CD4-positive, alpha-beta T cell treated with Interleukin-4 for 1 hour (primary cell): ENCODE measurements at regions not wholly inside any gene's neighbourhood (a gene's known extent, or its start where the extent isn't known, plus 50 kb on each side); places are given as distances from the start of the nearest gene placed in this dataset.
"Not testable (repeated sequence)": the region's sequence is repeated elsewhere in the genome, so short reads cannot be mapped to it uniquely, and the experiment has no call there.

ENCODE experiments used
- DNase-seq, 2 donors: peaks; one replicate each; pipeline ENCODE4 v3.0.0-alpha.2; 2020 to 2022

GRCh38 chr6:23618366-23618765 is 507.6 kb upstream of the NRSN1 start:
- DNase-seq: no peak

- DNase-seq: no peak
Measured at GRCh38 chr6:23620911-23621401, 505.1 kb upstream of the NRSN1 start.

GRCh38 chr6:23630726-23631635 is 495.0 kb upstream of the NRSN1 start:
- no peak for DNase-seq

GRCh38 chr6:23633996-23634395 is 492.0 kb upstream of the NRSN1 start:
- DNase-seq: no peak

- DNase-seq: no peak
Measured at GRCh38 chr6:23635150-23635549, 490.9 kb upstream of the NRSN1 start.

DNA sequence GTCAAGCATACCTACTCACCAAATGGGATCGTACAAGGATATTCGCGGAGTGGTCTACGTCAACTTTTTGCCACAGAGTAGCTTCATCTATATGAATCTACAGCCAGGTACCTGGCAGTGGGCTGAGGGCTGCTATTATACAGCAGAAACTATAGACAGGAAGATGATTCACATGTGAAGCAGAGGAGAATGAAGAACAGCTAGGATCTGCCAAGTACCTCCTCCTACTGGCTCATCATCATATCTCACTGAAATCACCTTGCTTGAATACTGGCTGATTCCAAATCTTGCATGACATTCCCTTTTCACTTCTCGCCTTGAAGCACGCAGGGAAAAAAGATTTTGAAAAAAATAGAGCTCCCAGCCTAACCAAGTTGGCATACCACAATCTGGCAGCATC is 488.7 kb upstream of the NRSN1 start:
- no peak for DNase-seq

DNA sequence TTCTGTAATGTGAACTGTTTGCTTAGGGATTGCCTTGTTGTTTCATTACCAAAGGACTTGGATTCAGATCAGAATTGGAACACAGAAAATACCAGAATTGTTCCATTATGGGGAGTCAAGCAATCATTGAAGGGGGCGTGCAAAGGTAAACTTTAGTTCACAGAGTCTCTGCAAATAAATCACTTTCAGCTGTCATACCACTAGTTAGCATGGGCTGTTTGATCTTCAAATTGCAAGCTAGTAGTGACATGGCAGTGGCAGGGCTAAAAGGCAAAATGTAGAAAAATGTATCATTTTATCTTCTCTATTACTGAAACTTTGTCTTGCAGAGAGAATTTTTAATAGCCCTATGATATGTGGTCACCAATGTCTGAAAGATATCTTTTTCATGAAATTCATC is 483.2 kb upstream of the NRSN1 start:
- DNase-seq: no peak

DNA sequence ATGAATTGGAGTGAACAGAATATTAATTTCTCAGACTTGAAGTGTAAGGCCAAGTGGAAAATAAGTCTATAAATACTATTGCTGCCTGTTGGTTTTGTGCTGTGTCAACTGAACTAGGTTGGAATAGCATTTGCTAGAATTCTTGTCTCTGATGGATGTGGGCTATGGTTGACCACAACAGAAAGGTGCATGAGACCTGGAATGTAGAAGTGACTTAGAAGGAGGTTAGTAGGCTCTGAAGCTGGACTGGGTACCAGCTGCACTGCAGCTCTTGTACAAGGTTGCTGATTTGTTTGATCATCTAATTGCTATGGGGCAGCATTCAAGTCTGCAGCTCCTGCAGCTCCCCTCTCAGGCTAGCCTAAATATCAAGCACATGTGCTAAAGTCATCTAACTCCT is 479.0 kb upstream of the NRSN1 start:
- no peak for DNase-seq

- no peak for DNase-seq
Measured at GRCh38 chr6:23650676-23651075, 475.3 kb upstream of the NRSN1 start.

- no peak for DNase-seq
Measured at GRCh38 chr6:23654745-23655144, 471.3 kb upstream of the NRSN1 start.

DNA sequence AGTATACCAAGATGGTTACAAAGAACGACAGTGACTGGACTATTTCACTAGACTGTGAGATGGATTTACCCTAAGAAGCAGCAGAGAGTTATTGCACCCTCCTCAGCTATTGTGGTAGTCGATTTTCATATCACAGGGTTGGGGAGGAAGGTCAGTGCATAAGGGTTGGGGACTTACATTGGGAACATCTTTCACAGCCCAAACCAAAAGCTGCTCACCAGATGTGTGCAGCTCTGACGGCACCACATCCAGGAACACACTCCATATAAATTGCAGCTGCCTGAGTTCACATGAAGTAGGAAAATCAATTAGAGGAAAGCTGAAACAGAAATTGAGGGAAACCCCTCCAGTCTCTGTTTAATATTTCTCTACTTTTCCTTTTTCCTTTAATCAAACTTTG is 470.5 kb upstream of the NRSN1 start:
- no peak for DNase-seq

GRCh38 chr6:23656255-23657194 is 469.5 kb upstream of the NRSN1 start:
- no peak for DNase-seq

GRCh38 chr6:23659125-23659524 is 466.9 kb upstream of the NRSN1 start:
- DNase-seq: no peak

GRCh38 chr6:23661549-23661948 is 464.5 kb upstream of the NRSN1 start:
- DNase-seq: no peak

GRCh38 chr6:23663096-23663495 is 462.9 kb upstream of the NRSN1 start:
- no peak for DNase-seq

GRCh38 chr6:23663652-23664051 is 462.4 kb upstream of the NRSN1 start:
- no peak for DNase-seq

DNA sequence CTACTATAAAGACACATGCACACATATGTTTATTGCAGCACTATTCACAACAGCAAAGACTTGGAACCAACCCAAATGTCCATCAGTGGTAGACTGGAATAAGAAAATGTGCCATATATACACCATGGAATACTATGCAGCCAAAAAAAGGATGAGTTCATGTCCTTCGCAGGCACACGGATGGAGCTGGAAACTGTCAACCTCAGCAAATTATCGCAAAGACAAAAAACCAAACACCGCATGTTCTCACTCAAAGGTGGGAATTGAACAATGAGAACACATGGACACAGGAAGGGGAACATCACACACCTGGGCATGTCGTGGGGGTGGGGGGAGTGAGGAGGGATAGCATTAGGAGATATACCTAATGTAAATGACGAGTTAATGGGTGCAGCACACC is 460.1 kb upstream of the NRSN1 start:
- DNase-seq: not testable (repeated sequence)

DNA sequence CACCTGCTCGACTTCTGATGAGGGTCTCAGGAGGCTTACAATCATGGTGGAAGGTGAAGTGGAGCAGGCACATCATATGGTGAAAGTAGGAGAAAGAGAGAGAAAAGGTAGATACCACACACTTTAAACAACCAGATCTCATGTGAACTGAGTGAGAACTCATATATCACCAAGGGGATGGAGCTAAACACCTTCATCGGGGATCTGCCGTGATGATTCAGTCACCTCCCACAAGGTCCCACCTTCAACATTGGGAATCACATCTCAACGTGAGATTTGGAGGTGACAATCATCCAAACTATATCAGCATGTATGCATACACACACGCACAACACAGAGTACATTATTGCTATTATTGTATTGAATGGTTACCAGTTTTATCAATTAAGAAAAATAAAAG is 453.3 kb upstream of the NRSN1 start:
- no peak for DNase-seq

GRCh38 chr6:23678626-23679025 is 447.4 kb upstream of the NRSN1 start:
- DNase-seq: no peak

GRCh38 chr6:23681743-23682142 is 444.3 kb upstream of the NRSN1 start:
- DNase-seq: no peak

DNA sequence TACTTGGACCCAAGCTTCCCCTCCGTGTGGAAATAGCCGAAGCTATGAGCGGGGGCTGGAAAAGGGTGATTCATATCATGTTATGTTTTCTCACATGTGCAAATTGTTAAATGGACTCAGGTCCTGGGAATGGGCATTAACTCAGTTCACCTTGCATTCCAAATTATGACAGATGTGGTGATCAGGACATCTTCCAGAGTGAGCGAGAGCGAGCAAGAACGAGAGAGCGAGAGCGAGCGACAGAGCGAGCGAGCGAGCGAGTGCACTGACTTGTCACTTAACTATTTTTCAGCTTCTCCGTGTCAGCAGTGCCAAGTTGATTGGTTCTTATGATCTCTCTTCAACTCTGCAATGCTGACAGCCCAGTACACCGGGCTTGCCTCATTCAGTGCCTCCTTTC is 437.4 kb upstream of the NRSN1 start:
- DNase-seq: no peak

DNA sequence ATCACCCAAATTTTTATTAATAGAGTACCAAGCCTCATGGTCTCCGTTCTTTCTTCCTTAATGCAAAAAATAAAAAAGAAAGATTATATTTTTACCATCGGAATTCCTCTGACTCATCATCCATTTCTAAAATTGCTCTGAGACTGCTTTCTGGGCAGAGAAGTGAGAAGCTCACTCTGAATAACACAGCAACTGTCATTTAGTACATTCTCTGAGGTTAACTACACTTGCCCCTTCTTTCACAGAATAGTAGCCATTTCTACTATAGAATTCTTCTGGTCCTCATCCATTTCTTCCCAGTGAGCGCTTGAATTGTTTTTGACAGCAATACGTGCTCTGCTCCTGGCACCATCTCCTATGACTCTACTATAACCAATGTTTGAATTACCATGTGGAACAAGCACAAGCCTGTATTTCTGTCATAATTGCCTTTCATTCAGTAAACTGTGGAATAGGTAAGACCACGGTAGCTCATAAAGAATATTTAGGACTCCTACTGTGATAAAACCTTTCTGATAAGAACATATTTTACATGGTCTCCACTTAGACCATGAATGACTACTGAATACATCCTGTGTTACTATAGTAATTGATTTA is 435.5 kb upstream of the NRSN1 start:
- DNase-seq: no peak

DNA sequence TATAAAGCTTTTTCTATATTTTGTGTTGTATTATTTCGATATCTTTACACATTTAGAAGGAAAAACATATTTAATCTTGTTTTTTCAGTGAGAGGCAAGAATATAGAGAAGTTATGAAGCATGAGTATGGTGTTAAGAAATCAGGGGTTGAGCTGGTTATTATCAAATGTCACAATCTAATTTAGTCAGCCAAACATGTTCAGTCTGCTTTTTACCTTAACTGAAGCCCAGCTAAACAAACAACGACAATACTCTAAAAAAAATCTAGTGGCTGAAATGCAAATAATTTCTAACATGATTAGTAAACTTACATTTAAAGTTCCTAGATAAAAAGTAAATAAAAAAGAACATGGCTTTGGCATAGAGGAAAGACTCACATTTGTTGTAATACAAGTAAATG is 433.8 kb upstream of the NRSN1 start:
- no peak for DNase-seq
